ENCODE measurements at regions not wholly inside any gene's neighbourhood (a gene's known extent, or its start where the extent isn't known, plus 50 kb on each side); places are given as distances from the start of the nearest gene placed in this dataset.

DNA sequence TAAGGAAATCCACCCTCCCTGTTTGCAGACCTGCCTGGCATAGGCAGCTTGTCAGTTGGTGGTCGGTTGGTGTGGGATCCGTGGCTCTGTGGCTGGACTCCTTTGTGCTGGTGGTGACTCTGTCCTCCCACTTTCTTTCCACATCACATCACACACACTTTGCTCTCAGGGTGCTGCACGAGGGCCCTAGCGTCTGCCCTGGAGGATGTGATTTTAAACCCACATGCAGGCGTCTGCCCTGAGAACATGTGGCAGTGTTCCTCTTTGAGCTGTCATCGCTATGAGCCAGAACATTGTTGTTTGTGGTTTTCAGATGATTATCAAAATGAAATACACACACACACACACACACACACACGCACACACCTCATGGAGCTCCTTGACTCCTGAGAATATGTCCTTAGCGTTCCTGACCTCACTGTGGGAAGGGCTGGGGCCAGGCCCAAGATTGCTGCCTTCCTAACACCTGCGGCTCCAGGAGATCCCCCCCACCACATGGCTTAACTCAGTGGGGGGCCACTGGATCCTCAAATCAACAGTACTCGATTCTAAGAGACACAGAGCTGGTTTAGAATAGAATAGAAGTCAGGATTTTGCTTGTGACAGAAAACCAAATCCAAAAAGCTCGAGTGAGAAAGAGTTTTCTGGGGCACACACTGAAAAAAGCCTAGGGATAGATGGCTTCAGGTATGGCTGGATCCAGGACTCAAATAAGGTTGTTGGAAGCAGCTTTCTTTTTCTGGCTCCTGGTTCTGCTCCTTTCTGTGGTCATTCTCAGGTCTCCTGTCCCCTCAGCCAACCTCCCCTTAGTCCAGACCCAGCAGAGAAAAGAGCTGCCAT, 54.8 kb downstream of the RTP5 start:
- DNase-seq (ENCODE audit: low spot score): no peak

DNA sequence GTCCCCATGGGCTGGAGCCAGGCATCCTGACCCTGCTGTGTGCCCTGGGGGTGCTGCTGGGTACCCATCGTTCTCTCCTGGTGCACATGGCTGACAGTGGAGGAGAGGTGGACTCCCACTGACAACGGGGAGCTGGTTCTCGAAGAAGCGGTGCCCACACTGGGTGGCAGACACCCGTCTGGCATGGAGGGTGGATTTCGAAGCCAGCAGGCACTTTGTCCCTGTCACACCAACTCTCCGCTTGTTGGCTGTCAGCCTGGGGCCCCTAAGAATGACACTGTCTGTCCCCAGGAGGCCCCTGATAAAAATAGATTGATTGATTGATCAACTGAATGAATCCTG, 55.4 kb downstream of the RTP5 start:
- no peak for DNase-seq (ENCODE audit: low spot score)

DNA sequence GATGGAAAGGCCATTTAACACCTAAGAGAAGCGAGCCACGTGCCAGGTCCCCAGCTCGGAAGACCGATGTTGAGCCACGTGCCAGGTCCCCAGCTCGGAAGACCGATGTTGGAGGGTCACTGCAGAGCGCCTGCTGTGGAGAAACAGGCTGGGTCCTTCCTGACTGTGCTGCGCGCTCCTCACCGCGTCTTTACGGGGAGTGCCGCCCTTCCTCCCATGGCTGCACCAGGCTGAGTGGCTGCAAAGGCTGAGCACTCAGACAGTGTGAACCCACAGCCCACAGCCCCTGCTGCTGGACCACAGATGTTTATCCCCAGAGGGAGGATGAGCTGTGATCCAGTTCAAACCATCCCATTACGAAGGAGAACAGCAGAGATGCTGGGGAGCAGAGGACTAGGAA, 55.7 kb downstream of the RTP5 start:
- no peak for DNase-seq (ENCODE audit: low spot score)

DNA sequence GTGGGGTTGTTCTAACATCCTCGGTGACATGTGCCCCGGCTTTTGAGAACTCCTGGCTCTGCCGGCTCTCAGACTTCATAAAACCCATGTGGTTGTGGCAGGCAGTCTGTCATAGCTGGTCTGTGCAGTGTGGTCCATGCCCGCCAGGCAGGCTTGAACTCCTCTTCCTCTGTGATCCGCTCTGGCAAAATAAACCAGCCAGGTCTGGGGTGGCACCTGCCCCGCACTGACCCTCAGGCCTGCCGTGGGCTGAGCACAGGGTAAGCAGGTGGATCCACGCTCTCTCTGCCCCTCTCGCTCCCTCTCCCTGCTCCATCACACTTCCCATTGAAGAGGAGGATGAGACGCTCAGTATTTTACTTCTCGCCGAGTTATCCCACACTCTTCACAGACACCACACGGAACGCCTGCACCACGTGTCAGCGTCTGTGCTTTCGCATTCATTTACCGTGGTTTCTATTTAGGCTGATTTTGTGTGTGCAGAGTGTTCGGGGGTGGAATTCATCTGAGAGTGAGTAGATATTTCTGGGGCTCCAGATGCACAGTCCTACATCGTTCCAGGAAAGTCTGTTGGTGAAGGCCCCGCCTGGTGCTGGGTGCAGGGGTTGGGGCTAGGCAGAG, 56.4 kb downstream of the RTP5 start:
- no peak for DNase-seq (ENCODE audit: low spot score)

DNA sequence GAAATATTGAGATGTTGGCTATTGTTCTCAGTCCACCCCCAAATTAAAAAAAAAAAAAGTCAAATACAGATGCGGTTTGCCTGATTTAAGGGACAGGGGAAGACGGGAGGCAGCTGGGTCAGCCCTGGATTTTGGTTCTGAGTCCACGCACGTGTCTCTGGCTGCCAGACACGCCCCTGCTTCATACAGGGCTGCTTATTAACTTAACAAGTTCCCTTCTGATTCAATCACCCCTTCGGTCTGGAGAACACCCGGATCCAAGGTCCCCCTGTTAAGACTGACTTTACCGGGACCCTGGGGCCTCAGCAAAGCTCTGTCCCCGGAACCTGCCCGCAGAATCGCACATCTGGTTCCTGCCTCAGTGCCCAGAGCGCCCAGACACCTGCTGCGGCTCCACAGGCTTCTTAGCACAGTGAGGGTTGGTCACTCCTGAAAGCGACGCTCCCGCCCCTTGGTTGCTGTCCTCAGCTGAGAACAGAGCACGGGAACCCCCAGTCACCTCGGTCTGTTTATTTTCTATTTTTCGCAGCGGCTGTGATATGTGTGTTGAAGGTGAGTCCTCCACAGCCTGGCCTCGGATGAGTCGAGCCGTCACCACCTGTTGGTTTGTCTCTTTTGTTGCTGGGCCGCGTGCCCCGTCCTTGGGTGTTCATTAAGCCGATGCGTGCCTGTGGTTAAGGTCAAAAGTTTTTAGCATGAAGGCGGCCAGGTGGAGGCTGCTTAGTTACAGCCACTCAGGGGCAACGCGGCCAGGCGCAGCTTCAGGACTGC, 57.2 kb downstream of the RTP5 start:
- no peak for DNase-seq (ENCODE audit: low spot score)

DNA sequence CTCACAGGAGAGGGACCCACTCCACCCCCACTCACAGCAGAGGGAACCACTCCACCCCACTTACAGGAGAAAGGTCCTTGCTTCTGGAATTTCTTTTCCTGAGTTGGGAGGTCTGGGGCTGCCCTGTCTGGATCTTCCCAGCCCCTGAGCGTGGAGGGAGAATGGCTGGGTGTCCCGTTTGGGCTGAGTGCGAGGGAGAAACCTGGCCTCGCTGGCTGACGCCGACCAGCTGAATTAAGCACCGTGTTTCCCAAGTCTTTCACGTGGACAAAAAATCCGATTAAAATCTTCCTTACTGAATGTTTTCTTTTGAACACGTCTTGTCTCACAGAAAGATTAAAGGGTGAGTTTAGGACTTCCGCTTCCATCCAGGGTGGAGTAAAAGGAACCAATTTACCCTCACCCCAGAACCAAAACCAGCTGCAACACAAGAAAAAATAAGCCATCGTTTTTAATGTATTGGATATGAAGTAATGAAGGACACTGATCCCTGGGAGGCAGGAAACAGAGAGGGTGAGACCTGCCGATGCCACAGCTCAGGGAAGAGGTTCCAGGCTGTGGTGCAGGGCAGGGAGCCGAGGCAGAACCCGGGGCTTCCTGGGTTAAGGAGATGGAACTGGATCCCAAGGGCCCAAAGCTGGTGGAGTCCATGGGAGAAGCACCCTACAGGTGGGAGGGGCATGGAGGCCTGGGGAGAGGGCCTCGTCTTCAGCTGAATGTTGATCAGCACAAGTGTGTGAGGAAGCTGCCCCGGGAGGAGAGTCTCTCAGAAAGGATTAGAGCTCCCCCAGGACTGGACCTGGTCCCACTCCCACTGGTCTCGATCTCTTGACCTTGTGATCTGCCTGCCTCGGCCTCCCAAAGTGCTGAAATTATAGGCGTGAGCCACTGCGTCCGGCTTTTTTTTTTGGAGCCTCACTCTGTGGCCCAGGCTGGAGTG, 60.3 kb downstream of the RTP5 start:
- no peak for DNase-seq (ENCODE audit: low spot score)

DNA sequence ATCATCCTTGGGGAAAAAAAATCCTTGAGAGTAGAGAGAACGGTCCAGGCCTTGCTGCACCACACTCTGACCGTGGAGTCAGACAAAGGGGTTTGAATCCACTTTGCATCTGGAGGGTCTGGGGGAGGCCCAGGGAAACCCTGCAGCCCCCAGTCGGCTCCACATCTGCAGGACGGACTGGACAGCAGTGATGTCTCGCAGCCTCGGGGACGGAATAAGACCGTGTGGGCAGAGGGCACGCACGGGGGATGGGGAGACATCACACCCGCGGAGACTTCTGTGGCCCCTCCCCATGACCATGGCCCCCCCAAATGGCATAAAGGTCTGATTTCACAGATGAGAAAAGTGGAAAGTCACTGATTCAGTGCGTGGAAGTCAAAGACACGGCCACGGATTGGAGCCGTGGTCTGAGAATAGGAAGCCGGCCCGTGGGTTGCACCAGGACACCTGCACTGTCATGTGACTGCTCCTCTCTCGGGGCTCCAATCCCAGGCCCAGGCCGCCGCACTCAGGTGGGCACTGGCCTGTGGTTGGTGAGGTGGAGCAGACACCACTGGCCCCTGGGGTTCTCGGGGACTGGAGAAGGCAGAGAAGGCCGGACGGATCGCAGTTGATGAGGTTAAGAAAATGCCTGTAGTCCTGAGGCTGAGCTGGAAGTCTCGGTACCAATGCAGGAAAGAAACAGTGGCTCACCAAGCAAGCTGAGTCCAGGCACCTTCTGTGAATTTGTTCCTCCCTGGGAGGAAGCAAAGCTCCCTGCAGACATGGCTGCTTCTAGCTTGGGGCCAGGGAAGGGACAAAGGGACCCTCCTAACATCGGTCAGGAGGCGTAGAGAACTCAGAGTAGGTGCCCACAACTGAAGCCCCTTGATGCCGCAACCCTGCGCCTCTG, 61.8 kb downstream of the RTP5 start:
- no peak for DNase-seq (ENCODE audit: low spot score)

DNA sequence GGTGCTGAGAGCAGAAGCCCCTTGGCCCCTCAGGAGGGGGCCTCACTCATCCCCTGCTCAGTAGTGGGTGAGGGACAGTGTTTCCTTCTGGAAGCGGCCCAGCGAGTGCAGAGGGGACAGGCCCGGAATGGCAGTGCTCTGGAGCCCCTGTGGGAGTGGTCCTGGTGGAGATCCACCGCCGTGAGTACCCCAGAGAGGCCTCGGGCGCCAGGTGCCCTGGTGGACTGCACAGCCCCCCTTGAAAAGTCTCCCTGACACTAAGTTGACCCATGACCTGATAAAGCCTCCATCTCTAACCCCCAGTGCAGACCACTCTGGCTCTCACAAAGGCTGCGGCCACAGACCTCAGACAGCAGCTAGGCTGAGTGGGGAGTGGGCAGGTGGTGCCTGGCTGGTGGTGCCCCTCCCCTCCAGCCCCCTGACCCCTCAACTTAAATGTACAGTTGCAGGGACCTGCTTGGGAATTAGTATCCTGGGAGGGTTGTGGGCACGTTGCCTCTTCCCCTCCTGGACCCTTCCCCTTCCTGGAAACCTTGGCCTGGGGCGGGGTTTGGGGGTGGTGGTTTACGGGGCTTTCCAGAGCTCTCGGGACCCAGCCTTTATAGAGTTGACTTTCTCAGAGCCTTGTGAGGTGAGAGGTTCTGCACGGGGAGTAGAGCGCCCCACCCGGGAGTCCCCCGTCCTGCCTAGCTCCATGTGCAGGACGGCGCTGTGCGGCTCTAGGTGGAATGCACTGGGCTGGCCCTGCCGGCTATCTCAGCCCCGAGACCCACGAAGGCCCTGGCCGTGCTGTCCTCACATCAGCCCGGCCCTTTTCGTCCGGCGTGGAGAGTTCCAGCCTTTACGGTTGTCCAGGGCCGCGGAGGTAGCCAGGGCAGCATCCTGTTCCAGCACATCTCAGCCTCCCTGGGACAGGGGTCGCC, 62.7 kb downstream of the RTP5 start:
- DNase-seq (ENCODE audit: low spot score): no peak

DNA sequence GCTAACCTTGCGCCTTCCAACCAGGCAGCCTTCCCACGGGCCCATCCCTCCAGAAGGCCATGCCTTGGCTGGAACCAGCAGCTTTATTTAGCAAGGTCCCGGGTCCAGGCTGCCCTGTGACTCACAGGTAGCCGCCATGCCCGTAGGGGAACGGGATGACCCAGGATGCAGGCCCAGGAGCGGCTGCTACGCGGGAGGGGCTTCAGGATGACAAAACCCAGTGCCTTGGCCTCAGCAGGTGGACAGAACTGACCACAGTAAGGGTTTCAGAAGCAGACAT, 63.3 kb downstream of the RTP5 start:
- DNase-seq (ENCODE audit: low spot score): no peak

DNA sequence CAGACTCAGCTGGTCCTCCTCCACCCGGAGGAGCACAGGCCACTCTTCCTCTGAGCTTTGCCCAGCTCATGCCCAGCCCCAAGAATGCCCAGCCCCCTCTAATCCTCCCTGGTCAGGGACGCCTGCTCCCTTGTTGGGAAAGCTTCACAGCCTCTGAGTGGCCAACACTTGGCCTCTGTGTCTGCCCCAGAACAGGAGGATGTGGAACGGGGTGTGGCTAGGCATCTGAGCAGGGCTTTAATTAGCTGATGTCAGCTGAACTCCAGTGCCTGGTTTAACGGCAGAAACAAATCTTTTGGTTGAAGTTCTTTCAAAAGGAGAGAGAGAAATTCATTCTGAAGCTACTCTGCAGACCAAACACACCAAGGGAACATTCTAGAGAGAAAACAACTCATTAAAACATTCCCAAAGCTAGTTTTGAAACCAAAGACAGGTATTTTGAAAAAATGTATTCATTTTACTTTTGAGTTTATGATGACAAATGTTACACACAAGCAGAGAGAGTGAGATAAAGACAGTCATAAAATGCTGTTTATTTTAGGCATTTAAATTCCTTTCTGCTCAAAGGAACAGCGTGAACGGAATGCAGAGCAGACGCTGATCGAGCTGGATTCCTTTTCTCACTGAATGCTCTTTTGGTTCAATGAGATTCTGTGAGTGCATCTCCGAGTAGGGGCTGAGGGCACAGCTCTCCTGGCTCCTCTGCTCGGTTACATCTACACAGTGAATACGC, 63.8 kb downstream of the RTP5 start:
- DNase-seq (ENCODE audit: low spot score): no peak

DNA sequence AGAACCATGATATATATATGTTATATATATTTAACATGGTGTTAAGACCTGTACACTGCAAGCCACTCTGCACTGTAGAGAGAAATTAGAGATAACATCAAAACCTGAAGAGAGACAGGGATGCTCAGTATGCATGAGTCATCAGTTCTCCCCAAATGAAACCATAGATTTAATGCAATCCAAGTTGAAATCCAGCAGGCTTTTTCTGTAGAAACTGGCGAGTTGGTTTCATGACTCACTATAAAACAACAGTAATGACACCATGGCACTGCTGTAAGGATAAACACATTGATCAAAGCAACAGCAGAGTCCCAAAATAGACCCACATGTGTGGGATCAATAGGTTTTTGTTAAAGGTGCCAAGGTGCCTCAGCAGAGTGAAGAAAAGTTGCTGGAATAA, 65.8 kb downstream of the RTP5 start:
- DNase-seq (ENCODE audit: low spot score): no peak

DNA sequence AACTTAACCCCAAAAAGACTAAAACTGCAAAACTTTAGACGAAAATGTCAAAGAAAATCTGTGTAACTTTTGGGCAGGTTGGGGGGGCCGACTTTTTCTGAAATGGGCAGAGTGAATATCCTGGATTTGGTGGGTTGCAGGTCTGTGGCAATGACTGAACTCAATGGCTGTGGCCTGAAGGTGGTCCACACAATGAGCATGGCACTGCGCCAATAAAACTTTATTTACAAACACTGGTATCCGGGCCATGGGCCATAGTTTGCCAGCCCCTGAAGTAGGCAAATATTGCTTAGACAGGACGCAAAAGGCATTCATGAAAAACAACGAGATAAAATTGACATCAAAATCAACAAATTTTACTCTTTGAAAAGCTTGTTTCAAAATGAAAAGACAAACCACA, 66.2 kb downstream of the RTP5 start:
- no peak for DNase-seq (ENCODE audit: low spot score)

DNA sequence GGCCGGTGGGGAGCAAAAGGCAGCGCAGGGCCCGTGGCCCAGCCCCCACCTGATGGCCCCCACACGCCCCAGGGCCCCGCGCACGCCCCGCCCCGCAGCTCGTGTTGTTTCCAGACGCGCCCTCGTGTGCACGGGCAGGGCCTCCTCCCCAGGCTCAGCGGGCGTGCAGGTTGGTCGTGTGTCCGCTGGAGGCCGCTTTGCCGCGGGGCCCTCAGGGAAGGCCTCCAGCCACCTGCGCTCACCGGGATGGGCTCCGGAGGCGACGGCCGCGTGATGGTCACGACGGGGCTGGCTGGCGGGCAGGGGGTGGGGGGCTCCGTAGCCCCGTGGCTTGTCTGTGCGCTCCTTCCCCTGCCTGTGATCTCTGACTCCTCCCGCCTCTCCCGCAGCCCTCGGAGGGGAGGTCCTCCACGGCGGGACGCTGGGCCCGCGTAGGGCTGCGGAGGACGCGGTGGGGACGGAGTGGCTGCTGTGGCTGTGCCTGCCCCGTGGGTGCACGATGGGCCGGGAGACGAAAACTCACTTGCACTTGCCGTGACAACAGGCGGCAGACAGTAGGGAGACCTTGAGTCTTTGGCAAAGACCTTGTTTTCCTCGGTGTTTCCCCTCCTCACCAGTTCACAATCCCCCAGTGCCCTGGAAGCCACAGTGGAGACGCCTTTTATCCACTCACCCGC, 67.1 kb downstream of the RTP5 start:
- no peak for DNase-seq (ENCODE audit: low spot score)

DNA sequence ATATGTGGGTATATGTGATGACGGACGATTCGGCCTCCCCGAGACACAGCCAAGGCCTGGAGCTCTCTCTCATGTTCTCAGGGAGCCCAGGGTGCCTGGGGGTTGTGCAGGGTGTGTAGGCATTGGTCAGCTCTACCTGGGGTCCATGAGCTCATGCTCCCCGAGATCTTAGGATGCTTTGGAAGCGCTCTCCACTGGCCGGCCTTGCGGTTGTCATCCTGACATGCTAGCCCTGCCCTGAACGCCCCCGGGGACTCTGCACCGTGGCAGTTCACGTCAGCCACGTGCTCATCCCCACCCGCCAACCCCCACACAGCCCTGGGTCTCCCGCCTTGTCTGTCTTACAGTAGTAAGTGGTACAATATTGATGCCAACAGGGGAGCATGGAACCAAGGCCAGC, 67.8 kb downstream of the RTP5 start:
- DNase-seq (ENCODE audit: low spot score): no peak

DNA sequence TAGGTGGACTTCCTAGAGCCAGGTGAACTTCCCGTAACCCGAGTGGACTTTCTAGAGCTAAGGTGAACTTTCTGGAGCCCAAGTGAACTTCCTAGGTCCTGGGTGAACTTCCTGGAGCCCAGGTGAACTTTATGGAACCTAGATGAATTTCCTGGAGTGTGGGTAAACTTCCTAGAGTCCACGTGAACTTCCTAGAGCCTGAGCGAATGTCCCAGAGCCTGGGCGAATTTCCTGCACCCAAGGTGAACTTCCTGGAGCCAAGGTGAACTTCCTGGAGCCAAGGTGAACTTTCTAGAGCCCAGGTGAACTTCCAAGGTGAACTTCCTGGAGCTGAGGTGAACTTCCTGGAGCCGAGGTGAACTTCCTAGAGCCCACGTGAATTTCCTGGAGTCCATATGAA, 70.0 kb downstream of the RTP5 start:
- DNase-seq (ENCODE audit: low spot score): no peak

DNA sequence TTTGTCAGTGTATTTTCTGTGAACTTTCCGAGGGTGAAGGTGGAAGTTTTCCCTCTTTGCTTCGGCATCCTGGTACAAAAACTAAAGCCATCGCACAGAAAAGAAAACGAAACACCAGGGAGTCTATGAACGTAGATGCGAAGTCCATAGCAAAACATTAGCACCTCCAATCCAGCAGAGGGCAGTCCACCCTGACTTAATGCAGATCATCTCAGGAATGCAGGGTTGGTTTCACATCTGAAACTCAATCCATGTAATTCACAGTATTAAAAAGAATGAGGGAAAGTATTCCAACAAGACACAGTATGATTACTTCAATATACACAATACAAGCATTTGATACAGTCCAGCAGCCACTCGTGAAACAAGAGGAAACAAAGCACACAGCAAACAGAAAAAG, 70.8 kb downstream of the RTP5 start:
- no peak for DNase-seq (ENCODE audit: low spot score)

DNA sequence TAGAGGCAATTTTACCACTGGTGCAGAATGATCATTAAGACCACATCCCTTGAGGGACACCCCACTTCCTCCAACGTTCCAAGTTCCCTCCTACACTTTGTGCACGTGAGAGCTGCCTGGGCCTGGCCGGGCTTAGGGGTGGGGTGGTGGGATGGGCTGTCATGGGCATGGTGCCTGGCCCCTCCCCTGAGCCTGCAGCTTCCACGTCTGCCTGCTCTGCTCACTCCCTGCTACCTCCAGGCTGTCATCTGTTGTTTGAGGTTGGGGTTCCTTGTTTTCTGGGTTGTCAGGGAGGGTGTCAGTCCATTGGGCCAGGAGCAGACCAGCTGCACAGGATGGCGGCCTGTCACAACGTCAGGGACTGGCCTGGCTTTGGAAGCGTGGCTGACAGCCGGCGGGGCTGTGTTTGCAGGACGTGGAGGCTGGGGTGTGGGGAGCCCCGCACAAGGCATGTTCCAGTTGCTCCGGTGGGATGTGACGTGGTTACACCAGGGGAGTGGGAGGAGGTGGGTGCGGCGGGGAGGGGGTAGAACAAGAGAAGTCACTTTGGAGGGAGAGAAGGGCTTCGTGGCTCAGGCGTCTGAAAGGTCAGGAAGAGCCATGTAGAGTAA, 72.3 kb downstream of the RTP5 start:
- DNase-seq (ENCODE audit: low spot score): no peak

DNA sequence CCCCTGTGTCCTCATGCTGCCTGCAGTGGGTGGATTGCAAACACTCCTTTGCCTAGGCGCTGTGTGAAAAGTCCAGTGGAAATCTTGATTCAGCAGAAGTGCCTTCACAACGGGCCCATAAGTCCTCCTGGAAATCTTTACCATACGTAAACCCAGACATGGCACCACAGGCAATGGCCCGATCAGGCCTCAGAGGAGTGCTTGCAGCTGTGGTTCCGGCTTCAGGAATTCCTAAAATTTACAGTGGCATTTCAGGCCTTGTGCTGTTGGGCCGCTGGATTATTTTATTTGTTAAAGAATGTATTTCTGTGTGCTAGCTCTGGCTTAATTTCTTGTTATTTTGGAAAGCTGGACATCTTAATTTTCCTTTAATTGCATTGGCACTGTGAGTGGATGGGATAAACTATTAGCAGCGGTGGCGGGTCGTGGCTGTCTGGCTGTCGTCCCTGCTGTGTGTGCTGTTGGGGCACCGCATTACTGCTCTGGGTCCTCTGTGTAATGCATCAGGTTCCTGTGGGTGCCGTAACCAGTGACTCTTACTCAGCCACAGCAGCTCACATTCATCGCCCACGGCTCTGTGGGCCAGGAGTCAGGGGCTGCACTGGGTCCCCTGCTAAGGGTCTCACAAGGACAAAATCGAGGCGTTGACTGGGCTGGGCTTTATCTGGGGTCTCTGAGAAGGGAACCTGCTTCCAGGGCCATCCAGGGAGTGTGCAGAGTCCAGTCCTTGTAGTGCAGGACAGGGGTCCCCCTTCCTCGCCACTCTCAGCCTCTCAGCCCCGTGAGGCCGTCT, 73.1 kb downstream of the RTP5 start:
- DNase-seq (ENCODE audit: low spot score): no peak

All from kidney capillary endothelial cell (primary cell).